ENCODE measurements at regions not wholly inside any gene's neighbourhood (a gene's known extent, or its start where the extent isn't known, plus 50 kb on each side); places are given as distances from the start of the nearest gene placed in this dataset.

DNA sequence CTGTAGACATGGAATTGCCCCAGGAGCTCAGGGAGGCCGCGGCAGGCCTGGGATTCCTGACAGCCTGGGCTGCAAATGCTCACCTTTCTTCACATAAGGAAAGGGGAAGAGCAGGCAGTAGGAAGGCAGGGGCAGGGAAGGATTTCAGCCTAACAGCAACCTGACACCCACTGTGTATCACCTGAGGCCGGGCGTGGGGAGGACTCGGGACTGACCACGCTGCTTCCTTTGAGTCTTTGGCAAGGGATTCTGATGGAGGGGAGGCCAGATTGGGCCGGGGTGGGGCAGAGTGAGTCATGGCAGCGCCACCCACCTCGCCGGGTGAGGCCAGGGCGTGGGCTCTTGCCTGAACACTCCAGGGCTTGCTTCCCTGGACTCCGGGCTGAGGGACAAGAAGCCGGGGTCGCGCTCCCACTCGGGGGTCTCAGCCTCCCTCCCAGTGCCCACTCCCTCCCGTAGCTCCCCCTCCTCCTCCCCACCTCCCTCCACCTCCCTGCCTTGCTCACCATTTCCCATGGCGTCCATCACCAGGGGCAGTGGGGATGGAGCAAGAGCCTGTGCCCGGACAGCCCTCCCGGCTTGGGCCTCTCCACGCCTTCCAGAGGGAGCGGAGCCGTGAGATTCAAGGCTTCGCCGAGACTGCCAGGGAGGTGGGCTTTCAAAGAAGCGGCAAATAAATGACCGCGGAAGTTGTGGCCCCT lies 247.9 kb upstream of the RTL1 start:
- TF ChIP-seq CTCF (IDR thresholded peaks at IDR 0.05) (no peak), POLR2AphosphoS5 (IDR thresholded peaks at IDR 0.05; ENCODE audit: low read depth, low read length) (no peak)

Data from SK-N-SH (cell line).